ENCODE measurements at regions not wholly inside any gene's neighbourhood (a gene's known extent, or its start where the extent isn't known, plus 50 kb on each side); places are given as distances from the start of the nearest gene placed in this dataset.

- no peak for TF ChIP-seq CTCF (conservative IDR thresholded peaks at IDR 0.05; ENCODE audit: low read depth, low read length)
- TF ChIP-seq EZH2 (IDR thresholded peaks at IDR 0.05; ENCODE audit: borderline replicate concordance, low read depth, low read length, poor library complexity, severe bottlenecking): no peak
Observed at GRCh38 chr14:44814196-44814595, 147.6 kb downstream of the KLHL28 start.
